A172 (cell line): ENCODE measurements at regions not wholly inside any gene's neighbourhood (a gene's known extent, or its start where the extent isn't known, plus 50 kb on each side); places are given as distances from the start of the nearest gene placed in this dataset.
"Not testable (repeated sequence)": the region's sequence is repeated elsewhere in the genome, so short reads cannot be mapped to it uniquely, and the experiment has no call there.

Experiments
- DNase-seq: peaks from one replicate; pipeline ENCODE4 v3.0.0-alpha.2; 2015; ENCODE audit warnings: low spot score

DNA sequence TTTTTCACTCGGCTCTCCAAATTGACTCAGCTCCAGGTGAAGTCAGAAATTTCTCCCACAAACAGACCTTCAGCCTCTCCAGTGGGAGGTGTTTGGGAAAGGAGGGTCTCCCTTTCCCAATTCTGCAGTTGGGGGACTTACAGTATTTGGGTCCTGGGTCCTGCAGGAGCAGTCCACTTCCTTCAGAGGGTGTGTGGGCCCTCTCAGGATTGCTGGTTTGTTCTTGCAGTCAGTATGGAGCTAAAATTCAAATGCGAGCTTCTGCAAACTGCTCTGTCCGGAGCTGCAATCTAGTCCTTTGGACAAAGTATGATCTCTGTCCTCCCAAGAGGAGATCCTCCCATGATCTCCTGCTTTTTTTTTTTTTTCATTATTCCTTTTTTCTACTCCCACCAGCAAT, 87.9 kb upstream of the MSTN start:
- DNase-seq: no peak

DNA sequence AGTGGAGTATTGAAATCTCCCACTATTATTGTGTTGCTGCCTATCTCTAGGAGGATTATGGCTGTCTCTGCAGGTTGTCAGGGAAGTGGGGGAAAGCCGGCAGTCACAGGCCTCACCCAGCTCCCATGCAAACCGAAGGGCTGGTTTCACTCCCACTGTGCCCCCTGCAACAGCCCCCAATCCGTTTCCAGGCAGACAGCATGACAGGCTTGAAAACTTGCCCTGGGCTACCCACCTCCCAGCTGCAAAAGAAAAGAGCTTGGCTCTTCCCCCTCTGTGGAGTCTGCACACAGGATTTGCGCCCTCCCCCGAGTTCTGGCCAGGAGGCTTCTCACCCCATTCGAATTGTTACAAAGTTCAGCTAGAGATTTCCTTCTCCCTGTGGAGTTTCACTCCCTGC, 87.4 kb upstream of the MSTN start:
- no peak for DNase-seq

DNA sequence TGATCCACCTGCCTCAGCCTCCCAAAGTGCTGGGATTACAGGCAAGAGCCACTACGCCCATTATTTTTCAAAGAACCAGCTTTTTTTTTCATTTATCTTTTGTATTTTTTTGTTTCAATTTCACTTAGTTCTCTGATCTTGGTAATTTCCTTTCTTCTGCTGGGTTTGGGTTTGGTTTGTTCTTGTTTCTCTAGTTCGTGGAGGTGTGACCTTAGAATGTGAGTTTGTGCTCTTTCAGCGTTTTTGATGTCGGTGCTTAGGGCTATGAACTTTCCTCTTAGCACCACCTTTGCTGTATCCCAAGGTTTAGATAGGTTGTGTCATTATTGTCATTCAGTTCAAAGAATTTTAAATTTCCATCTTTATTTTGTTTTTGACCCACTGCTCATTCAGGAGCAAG, 86.7 kb upstream of the MSTN start:
- no peak for DNase-seq

DNA sequence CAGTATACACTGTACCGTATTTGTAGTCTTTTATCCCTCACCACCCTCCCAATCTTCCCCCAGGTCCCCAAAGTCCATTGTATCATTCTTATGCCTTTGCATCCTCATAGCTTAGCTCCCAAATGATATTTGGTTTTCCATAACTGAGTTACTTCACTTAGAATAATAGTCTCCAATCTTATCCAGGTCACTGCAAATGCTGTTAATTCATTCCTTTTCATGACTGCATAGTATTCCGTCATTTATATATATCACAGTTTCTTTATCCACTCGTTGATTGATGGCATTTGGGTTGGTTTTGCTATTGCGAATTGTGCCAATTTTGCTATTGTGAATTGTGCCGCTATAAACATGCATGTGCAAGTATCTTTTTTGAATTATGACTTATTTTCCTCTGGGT, 83.6 kb upstream of the MSTN start:
- DNase-seq: not testable (repeated sequence)

DNA sequence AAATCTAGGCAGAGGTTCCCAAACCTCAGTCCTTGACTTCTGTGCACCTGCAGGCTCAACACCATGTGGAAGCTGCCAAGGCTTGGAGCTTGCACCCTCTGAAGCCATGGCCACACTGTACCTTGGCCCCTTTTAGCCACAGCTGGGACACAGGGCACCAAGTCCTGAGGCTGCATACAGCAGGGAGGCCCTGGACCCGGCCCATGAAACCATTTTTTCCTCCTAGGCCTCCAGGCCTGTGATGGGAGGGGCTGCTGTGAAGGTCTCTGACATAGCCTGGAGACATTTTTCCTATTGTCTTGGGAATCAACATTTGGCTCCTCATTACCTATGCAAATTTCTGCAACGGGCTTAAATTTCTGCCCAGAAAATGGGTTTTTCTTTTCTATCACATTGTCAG, 77.9 kb upstream of the MSTN start:
- DNase-seq: not testable (repeated sequence)

DNA sequence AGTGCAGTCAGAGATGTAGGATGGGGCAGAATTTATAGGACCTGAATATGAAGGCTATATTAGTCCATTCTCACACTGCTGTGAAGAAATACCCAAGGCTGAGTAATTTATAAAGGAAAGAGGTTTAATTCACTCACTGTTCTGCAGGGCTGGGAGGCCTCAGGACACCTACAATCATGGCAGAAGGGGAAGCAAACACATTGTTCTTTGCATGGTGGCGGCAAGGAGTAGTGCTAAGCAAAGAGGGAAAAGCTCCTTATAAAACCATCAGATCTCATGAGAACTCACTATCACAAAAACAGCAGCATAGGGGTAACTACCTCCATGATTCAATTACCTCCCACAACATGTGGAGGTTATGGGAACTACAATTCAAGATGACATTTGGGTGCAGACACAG, 76.8 kb upstream of the MSTN start:
- DNase-seq: no peak

DNA sequence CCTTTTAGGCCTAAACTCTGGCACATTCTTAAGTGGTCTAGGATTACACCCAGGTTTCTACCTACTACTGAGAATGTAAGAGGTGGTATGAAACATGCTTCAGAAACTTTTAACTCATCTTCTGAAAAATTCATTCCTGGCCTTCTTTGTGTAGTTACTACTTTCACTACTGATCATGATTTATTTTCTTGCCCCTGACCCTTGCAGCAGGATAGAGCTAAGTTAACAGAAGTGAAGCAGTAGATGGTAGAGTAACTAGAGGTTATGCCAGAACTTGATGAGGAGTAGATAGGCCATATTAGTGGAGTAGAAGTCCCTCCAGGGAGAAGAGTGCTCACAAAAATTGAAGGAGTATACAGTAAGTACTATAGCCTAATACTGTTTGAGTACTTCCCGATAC, 75.5 kb upstream of the MSTN start:
- no peak for DNase-seq

DNA sequence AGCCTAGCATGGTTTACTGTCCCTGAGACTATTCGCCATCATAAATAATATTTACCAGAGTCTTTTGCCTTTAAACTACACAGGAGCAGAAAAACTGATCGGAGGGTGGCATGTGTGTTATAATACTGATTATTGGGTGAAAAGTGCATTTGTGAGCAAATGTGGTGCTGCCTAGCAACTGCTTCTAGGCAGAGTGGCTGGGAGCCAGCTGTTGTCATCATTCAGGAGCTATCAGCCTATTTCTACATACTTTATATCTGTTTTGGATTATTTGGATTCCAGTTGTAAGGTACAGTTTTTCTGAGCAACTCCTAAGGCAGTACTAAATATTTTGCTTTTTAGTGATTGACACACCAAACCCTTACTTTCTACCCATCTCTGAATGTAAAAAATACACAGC, 75.0 kb upstream of the MSTN start:
- no peak for DNase-seq

DNA sequence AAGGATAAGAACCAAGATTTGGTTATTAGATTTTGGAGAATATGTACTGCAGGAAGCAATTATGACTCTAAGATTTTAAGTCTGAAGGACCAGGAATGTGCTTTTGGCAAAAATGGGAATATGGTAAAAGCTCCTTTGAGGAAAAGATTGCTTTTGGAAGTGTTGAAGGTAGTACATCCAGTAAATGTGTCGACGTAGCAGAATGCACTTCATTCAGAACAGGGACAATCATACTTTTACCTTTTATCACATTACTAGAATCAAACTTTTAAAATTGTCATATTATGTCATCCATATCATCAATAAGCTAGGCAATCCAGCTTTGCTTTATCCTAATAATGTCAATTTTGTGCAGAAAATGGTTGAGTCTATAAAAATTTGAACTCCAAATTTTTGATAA, 74.3 kb upstream of the MSTN start:
- no peak for DNase-seq

DNA sequence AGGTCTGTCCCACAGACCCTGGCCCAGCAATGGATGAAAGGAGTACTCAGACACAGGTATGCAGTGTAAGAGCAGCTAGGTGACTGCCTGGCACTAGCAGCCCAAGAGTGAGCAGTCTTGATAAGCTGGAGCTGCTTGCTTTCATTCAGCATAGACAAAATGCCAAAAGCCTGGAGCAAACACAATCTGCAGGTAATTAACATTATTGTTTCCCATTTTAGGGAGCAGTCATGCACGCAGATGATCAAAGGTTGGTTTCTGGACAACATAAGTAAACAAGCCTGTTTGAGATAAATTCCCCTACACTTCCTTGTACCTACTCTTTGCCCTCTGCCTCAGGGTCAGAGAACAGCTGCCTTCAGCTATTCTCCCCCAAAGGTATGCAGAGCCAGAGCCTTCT, 73.7 kb upstream of the MSTN start:
- DNase-seq: no peak

DNA sequence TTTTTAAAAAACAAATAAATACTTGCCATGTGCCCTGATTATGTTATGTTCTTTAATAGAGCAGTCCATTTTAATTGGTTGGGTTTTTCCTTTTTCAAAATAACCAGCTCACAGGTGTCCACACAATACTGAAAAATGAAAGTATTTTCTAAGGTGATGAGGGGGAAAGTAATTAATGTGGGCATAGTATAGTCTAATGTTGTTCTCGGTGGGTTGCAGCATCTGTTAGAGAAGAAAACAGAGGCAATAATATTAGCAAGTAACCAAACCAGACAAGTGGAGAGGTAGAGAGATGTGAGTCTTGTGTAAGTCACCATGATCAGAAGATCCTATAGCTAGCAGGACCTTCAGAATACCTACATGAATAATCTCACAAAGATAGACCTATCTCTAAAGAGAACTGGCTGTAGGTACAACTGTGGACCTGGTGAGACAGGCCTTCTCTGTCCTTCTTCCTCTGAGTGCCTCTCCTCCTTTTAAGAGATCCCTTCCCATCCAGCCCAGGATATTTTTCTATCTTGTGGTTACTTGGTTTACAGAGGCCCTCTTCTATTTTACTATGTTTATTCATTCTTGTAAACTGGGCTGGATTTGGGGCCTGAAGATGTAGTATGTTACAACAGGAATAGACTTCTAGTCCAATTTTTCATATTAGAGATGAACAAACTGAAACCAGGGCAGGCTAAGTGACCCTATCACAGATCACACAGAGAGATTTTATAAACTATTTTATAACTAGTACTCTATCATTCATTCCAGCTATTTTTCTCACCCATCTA, 67.1 kb upstream of the MSTN start:
- DNase-seq: no peak

DNA sequence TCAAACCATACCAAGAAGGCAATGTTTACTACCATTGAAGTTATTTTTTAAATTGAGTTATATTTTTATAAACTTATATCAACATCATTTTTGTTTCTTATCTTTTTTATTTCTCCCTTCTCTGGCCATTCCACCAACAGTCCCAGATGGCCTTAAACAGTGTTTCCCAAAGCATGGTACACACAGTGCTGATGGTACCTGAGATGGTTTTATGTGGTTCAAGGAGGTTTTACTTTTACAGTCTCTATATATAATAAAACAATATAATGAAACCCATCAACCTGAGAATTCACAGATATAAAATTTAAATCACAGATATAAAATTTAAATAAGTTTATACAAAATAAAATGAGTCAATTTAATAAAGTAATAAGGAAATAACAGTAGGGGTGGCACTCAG, 65.1 kb upstream of the MSTN start:
- DNase-seq: no peak

DNA sequence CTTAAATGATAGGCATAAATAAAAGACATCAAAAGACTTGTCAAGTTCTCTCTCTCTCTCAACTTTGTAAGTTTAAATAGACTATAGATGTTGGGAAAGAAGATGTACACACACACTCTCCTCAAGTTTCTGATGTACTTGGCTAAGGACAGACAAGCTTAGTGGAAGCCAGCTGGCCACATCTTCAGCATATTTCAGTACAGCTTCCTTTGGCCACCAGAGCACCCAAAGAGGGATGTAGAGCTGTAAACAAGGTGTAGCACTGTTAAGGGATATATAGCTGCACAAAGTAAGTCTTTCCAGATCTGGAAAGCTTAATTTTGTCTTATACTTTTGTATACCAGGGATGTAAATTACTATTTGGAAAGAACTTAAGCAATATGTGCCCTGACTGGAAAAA, 64.3 kb upstream of the MSTN start:
- no peak for DNase-seq

DNA sequence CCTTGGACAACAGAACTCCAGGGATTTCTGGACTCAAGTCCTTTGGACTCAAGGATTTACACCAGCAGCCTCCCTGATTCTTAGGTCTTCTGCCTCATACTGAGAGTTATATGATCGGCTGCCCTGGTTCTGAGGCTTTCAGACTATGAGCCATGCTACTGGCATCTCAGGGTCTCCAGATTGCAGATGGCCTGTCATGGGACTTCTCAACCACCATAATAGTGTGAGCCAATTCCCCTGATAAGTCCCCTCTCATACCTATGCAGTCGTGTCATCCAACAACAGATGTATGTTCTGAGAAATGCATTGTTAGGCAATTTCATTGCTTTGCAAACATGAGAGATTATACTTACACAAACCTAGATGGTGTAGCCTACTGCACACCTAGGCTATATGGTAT, 61.4 kb upstream of the MSTN start:
- no peak for DNase-seq

DNA sequence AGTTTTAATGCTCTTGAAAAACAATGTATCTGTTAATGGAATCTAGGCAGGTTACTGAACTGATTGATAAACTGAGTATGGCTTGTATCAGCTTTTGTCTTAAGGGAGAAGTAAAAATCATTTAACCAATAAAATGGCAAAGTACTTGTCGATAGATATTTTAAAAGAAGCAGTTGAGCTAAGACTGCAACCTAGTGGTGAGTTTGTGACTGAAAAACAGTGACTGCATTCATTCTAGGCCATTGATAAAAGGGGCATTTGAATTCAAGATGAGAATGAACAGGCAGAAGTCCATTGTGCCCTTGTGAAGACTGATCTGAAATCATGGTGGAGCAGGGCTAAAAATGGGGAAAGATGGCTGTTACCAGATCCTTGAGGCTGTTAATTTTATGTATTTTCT, 59.4 kb upstream of the MSTN start:
- DNase-seq: peak; percentile 19

DNA sequence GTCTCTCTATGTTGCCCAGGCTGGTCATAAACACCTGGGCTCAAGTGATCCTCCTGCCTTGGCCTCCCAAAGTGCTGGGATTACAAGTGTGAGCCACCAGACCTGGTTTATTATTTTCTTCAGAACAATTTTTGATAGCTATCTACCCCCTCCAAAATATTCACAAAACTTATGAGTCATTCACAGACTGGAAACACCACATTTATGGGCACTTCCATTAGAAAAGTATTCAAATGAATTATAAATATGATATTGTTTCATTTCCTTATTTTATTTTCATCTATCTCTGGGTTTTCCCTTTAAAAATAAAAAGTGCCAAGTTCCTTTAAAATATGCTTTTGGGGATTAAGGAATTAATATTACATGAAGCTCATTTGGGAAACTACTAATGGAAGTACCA, 58.8 kb upstream of the MSTN start:
- DNase-seq: no peak

DNA sequence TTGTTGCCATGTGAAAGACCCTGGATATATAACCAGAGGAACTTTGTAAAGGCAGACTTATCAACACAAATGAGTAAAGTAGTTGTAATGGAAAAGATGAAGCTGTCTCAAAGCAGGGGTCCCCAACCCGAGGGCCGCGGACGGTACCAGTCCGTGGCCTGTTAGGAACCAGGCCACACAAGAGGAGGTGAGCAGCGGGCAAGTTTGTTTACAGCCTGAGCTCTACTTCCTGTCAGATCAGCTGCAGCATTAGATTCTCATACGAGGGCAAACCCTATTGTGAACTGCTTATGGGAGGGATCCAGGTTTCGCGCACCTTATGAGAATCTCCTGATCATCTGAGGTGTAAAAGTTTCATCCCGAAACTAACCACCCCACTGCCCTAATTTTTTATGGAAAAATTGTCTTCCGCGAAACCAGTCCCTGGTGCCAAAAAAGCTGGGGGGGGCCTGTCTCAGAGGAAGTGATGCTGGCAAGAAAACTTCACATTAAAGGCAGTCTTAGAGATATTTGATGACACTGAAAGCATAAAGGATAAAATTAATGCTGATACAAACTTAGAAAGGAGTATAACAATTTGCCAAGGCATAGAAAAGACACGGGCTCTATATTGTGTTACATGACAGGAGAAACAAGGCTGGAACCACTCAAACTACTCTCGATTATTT, 57.5 kb upstream of the MSTN start:
- DNase-seq: no peak

DNA sequence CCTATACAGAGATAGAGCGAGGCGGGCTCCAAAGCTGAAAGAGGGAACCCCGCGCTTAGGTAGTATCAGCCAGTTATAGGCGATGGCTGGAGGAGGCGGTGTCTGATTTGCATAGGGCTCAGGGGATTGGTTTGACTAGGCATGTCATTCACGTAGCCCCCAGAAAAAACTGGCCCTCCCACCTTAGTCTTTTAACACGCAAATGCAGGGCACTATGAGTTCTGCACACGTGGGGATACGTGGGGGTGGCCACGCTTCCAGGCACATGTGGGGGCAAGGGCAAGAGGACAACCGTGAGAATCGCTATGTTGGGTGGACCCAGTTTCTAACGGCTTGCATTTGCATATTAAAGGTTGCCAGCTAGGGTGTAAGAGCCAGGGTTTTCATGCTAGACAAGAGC, 56.7 kb upstream of the MSTN start:
- no peak for DNase-seq

DNA sequence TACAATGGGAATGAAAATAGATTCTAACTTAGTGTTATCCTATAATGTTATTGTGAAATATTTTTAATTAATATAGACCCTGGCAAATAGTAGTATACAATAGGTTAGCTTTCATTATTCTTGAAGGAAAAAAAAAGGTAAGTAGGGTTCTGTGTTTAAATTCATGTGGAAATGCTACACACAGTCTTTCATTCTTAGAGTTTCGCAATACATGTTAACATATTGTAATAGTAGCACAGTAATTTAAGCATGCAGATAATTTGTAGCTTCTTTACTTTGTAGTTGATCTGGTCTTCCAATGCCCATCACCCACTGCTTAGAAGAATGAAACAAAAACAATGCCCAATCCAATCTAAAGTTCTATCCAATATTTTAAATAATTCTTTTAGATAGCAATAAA, 54.8 kb upstream of the MSTN start:
- DNase-seq: no peak

DNA sequence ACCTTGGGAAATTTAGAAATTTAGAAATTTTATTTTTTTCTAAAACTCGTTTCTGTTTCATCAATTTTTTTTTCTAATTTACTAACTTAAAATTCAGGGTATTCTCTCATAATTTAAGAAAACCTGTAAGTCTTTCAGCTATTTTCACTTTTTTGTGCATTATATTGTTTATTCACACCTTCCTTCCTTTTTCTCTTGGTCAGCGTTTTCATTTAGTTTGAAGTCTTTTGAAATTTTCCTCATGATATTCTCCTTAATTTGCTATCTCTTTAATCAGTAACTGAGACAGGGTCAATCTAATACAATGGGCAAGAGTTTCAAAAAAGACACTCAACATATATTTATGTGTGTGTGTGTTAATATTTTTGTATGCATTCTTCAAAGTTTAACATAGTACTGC, 50.5 kb upstream of the MSTN start:
- DNase-seq: no peak
